Activated T-cell treated with anti-CD3 and anti-CD28 coated beads, Interleukin-2, amount 50 U/mL, for 24 hours (primary cell): ENCODE measurements at regions not wholly inside any gene's neighbourhood (a gene's known extent, or its start where the extent isn't known, plus 50 kb on each side); places are given as distances from the start of the nearest gene placed in this dataset.
A peak's percentile ranks its signal among the peaks of the same experiment; 100 is the strongest.
"Not testable (repeated sequence)": the region's sequence is repeated elsewhere in the genome, so short reads cannot be mapped to it uniquely, and the experiment has no call there.

Source experiments
- DNase-seq: peaks from one replicate; pipeline ENCODE4 v3.0.0-alpha.2; 2020
- H3K27ac Mint-ChIP-seq: 2 replicates; pipeline ENCODE4 v1.8.0; 2020; ENCODE audit warnings: mild to moderate bottlenecking, mixed read lengths
- H3K27me3 Mint-ChIP-seq: 2 replicates; pipeline ENCODE4 v1.8.0; 2020; ENCODE audit warnings: mixed read lengths
- H3K36me3 Mint-ChIP-seq: 2 replicates; pipeline ENCODE4 v1.8.0; 2020; ENCODE audit warnings: low read depth, mixed read lengths
- H3K4me1 Mint-ChIP-seq: 2 replicates; pipeline ENCODE4 v1.8.0; 2020; ENCODE audit warnings: low read depth, mixed read lengths
- H3K4me3 Mint-ChIP-seq: 2 replicates; pipeline ENCODE4 v1.8.0; 2020; ENCODE audit warnings: mild to moderate bottlenecking, moderate library complexity, mixed read lengths
- H3K9me3 Mint-ChIP-seq: 2 replicates; pipeline ENCODE4 v1.8.0; 2020; ENCODE audit warnings: mixed read lengths

- Mint-ChIP-seq H3K9me3 (peaks cover 2% of the 10 kb centered on the region), H3K36me3 (no peaks in the 10 kb centered on the region), H3K27me3 (no peaks in the 10 kb centered on the region), H3K4me3 (no peak overlapping the region), H3K27ac (no peak overlapping the region), H3K4me1 (peaks cover 24% of the 10 kb centered on the region)
- no peak for DNase-seq
Measured at GRCh38 chr2:234265206-234265605, 214.7 kb downstream of the SPP2 start.

GRCh38 chr2:234261736-234262135 lies 211.2 kb downstream of the SPP2 start:
- no peak for DNase-seq
- H3K4me3 Mint-ChIP-seq = no peak overlapping the region
- H3K9me3 Mint-ChIP-seq = peaks cover 2% of the 10 kb centered on the region
- no peaks in the 10 kb centered on the region for H3K27me3 Mint-ChIP-seq
- no peaks in the 10 kb centered on the region for H3K36me3 Mint-ChIP-seq
- peaks cover 22% of the 10 kb centered on the region for H3K4me1 Mint-ChIP-seq
- no peak overlapping the region for H3K27ac Mint-ChIP-seq

- Mint-ChIP-seq H3K9me3 (peaks cover 2% of the 10 kb centered on the region), H3K36me3 (no peaks in the 10 kb centered on the region), H3K4me3 (no peak overlapping the region), H3K27ac (no peak overlapping the region), H3K4me1 (peaks cover 21% of the 10 kb centered on the region), H3K27me3 (no peaks in the 10 kb centered on the region)
- no peak for DNase-seq
Measured at GRCh38 chr2:234259440-234259839, 208.9 kb downstream of the SPP2 start.

DNA sequence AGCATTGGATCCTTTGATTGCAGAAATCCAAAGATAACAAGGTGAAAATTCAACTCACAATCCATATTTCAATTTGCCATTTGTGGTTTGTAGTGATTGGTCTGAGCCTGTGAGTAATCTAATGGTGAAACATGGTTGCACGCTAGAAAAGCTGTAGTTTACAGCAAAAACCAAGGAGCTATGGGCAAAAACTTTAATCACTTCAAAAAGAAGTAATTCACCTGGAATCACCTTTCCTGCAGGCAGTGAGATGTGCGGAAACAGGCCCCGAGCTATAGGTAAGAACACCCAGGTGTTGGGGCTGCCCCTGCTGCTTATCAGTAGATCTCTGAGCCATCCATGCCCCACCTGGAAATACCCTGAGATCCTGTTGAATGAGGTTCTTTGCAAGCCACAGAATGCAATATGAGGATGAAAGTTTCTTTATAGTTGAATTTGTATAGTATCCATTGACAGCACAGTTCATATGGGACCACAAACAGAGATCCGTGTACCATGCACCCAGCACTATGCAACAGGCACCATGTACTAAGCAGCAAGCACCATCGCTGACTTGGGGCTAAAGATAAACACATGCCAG lies 208.2 kb downstream of the SPP2 start:
- no peak overlapping the region for H3K4me3 Mint-ChIP-seq
- H3K27me3 Mint-ChIP-seq = no peaks in the 10 kb centered on the region
- peaks cover 21% of the 10 kb centered on the region for H3K4me1 Mint-ChIP-seq
- no peaks in the 10 kb centered on the region for H3K36me3 Mint-ChIP-seq
- H3K27ac Mint-ChIP-seq = peak overlapping the region; percentile 48
- no peak for DNase-seq
- H3K9me3 Mint-ChIP-seq = peaks cover 2% of the 10 kb centered on the region

DNA sequence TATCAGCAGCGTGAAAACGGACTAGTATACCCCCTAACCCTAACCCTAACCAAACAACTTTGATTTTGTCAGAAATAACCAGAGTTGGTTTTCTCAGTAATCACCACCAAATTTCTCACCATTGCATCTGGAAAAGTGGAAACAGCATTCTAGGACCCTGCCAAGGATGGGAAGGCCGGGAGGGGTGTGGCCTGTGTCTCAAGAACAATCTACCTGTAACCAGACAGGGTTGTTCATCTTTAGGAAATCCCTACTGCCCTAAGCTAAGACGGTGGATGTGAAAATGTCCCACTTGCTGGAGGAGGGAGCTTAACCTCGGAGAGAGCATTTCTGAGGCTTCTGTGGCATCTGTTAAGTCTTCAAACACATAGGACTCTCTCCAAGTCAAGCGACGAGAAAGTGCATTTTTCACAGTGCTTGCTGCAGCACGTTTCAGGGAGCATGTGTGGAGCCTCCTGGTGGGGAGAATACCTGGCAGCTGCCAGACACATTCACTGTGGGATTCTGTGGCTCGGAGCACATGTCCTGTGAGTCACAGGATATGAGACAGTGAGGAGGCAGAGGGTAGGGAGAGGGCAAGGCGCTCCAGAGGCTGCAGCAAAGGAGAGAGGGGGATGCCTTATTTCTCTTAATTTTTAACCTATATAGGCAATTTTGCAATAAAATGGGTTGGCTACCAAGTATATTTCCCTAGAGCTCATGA lies 207.5 kb downstream of the SPP2 start:
- peaks cover 21% of the 10 kb centered on the region for H3K4me1 Mint-ChIP-seq
- no peaks in the 10 kb centered on the region for H3K36me3 Mint-ChIP-seq
- DNase-seq = no peak
- no peak overlapping the region for H3K4me3 Mint-ChIP-seq
- H3K27me3 Mint-ChIP-seq = no peaks in the 10 kb centered on the region
- no peak overlapping the region for H3K27ac Mint-ChIP-seq
- peaks cover 2% of the 10 kb centered on the region for H3K9me3 Mint-ChIP-seq

- no peak for DNase-seq
- H3K4me1 Mint-ChIP-seq = peaks cover 21% of the 10 kb centered on the region
- no peaks in the 10 kb centered on the region for H3K27me3 Mint-ChIP-seq
- H3K9me3 Mint-ChIP-seq = no peaks in the 10 kb centered on the region
- no peak overlapping the region for H3K4me3 Mint-ChIP-seq
- H3K36me3 Mint-ChIP-seq = no peaks in the 10 kb centered on the region
- no peak overlapping the region for H3K27ac Mint-ChIP-seq
Measured at GRCh38 chr2:234256516-234256915, 206.0 kb downstream of the SPP2 start.

DNA sequence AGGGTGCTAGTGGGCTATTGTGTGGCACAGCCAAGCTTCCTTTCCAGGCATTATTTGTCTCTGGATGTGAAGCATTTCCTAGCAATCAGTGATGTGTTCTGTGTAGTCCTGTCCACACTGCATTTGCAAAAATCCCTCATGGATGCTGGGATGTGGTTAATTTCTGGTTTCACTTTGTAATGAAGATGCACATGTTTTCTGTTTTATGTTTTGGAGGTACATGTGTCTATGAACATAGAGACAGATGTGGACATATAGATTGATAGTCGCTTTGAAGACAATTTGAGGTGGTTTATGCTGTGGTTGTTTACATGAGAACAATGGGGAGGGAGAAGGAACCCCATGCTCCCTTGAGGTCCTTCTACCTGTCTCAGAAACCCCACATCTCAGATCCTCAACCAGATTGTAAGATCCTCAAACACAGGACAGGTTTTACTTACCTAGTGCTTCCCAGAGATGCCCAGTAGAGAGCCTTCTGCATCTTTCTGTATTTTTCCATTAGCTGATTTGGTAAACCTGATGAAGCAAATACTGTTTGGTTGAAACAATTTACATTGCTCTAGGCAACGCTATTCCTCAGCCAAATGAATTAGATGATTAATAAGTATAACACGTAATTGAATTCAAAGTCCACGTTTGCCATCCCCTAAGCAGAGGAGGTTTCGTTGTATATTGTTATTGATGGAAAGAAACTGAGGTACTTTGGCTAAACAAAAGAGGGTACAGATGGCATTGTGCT lies 204.4 kb downstream of the SPP2 start:
- no peak overlapping the region for H3K4me3 Mint-ChIP-seq

GRCh38 chr2:234252772-234253171 lies 202.3 kb downstream of the SPP2 start:
- H3K27me3 Mint-ChIP-seq = no peaks in the 10 kb centered on the region
- H3K27ac Mint-ChIP-seq = no peak overlapping the region
- H3K9me3 Mint-ChIP-seq = no peaks in the 10 kb centered on the region
- H3K4me3 Mint-ChIP-seq = no peak overlapping the region
- peaks cover 9% of the 10 kb centered on the region for H3K4me1 Mint-ChIP-seq
- no peaks in the 10 kb centered on the region for H3K36me3 Mint-ChIP-seq
- DNase-seq = no peak

More for the DNA sequence above, 204.4 kb downstream of the SPP2 start:
- H3K27me3 Mint-ChIP-seq = no peaks in the 10 kb centered on the region
- no peaks in the 10 kb centered on the region for H3K36me3 Mint-ChIP-seq
- no peak overlapping the region for H3K27ac Mint-ChIP-seq
- no peaks in the 10 kb centered on the region for H3K9me3 Mint-ChIP-seq
- H3K4me1 Mint-ChIP-seq = peaks cover 21% of the 10 kb centered on the region
- no peak for DNase-seq

GRCh38 chr2:234251326-234252271 lies 201.1 kb downstream of the SPP2 start:
- Mint-ChIP-seq H3K36me3 (no peaks in the 10 kb centered on the region), H3K27me3 (no peaks in the 10 kb centered on the region), H3K4me1 (peaks cover 6% of the 10 kb centered on the region), H3K9me3 (no peaks in the 10 kb centered on the region), H3K27ac (no peak overlapping the region), H3K4me3 (no peak overlapping the region)
- DNase-seq = no peak

- H3K9me3 Mint-ChIP-seq = no peaks in the 10 kb centered on the region
- H3K4me3 Mint-ChIP-seq = no peak overlapping the region
- H3K36me3 Mint-ChIP-seq = no peaks in the 10 kb centered on the region
- H3K4me1 Mint-ChIP-seq = peaks cover 6% of the 10 kb centered on the region
- no peak overlapping the region for H3K27ac Mint-ChIP-seq
- H3K27me3 Mint-ChIP-seq = no peaks in the 10 kb centered on the region
- no peak for DNase-seq
Measured at GRCh38 chr2:234250926-234251325, 200.4 kb downstream of the SPP2 start.

DNA sequence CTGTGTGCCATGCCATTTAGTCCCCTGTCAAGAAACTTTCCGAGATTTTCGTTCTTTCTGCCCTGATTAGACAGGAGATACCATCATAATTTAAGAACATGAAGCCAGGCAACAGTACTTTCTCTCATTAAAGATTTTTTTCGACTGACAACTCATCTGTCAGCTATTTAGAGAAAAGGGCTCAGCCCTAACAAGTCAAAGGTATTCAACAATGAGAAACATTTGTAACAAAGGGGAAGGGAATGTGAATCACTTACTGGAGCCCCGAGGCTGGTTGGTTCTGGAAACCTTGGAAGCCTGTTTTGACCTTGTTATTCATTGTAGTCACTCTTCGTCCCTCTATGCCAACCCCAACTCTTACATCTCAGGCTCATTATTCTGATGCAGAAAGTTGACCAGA lies 199.4 kb downstream of the SPP2 start:
- H3K36me3 Mint-ChIP-seq = no peaks in the 10 kb centered on the region
- H3K27me3 Mint-ChIP-seq = no peaks in the 10 kb centered on the region
- no peaks in the 10 kb centered on the region for H3K9me3 Mint-ChIP-seq
- H3K4me3 Mint-ChIP-seq = no peak overlapping the region
- no peak for DNase-seq
- H3K27ac Mint-ChIP-seq = no peak overlapping the region
- peaks cover 4% of the 10 kb centered on the region for H3K4me1 Mint-ChIP-seq

DNA sequence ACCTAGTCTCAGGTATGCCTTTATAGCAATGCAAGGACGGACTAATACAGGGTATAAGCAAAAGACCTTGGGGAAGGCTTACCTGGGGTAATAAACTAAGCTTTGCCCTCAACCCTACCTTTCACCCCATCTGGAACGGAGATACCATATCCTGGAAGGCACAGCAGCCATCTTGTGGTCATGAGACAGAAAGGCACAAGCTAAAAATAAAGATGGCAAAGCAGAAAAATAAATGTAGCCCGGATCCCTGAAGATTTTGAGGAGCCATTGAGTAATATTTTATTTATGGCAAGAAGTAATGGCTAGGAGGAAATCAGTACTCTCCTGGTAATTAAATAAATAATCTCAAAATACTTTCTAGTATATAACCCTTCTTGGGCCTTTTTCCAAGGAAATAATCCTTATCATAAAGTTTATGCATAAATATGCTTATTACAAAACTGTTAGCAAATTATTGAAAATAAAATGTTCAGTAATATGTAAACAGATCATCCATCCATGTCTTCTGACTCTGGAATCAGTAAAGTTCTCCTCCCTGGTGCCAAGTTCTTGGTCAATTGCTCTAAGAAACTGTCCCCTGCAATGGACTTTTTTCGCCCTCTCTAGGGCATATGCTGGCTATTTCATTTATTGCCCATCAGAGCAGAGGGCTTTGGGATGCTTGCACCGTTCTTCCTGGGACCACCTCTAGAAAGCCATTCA lies 198.7 kb downstream of the SPP2 start:
- H3K36me3 Mint-ChIP-seq = no peaks in the 10 kb centered on the region

GRCh38 chr2:234248213-234248710 lies 197.8 kb downstream of the SPP2 start:
- H3K4me3 Mint-ChIP-seq, H3K27me3 Mint-ChIP-seq, DNase-seq, H3K4me1 Mint-ChIP-seq, H3K36me3 Mint-ChIP-seq, H3K27ac Mint-ChIP-seq, H3K9me3 Mint-ChIP-seq: not testable (repeated sequence)

More for the DNA sequence above, 198.7 kb downstream of the SPP2 start:
- H3K27ac Mint-ChIP-seq = no peak overlapping the region
- no peak for DNase-seq
- H3K4me3 Mint-ChIP-seq = no peak overlapping the region
- no peaks in the 10 kb centered on the region for H3K27me3 Mint-ChIP-seq
- no peaks in the 10 kb centered on the region for H3K9me3 Mint-ChIP-seq
- peaks cover 3% of the 10 kb centered on the region for H3K4me1 Mint-ChIP-seq
